ENCODE measurements at regions not wholly inside any gene's neighbourhood (a gene's known extent, or its start where the extent isn't known, plus 50 kb on each side); places are given as distances from the start of the nearest gene placed in this dataset.

GRCh38 chr2:220669324-220669723 is 902.8 kb downstream of the EPHA4 start:
- no peak for DNase-seq

- DNase-seq = no peak
Observed at GRCh38 chr2:220670511-220670910, 901.6 kb downstream of the EPHA4 start.

GRCh38 chr2:220673151-220673874 is 898.8 kb downstream of the EPHA4 start:
- DNase-seq = no peak

- DNase-seq = no peak
Observed at GRCh38 chr2:220674033-220674432, 898.1 kb downstream of the EPHA4 start.

GRCh38 chr2:220676695-220677094 is 895.4 kb downstream of the EPHA4 start:
- no peak for DNase-seq

GRCh38 chr2:220678943-220679342 is 893.2 kb downstream of the EPHA4 start:
- no peak for DNase-seq

- no peak for DNase-seq
Observed at GRCh38 chr2:220682616-220683015, 889.5 kb downstream of the EPHA4 start.

GRCh38 chr2:220684099-220684498 is 888.0 kb downstream of the EPHA4 start:
- no peak for DNase-seq

- peak; percentile 73 for DNase-seq
Observed at GRCh38 chr2:220687231-220687843, 884.8 kb downstream of the EPHA4 start.

- no peak for DNase-seq
Observed at GRCh38 chr2:220695397-220696279, 876.5 kb downstream of the EPHA4 start.

- no peak for DNase-seq
Observed at GRCh38 chr2:220696280-220696669, 875.8 kb downstream of the EPHA4 start.

GRCh38 chr2:220697011-220697410 is 875.1 kb downstream of the EPHA4 start:
- no peak for DNase-seq

GRCh38 chr2:220701115-220701514 is 871.0 kb downstream of the EPHA4 start:
- no peak for DNase-seq

- DNase-seq = no peak
Observed at GRCh38 chr2:220703279-220703678, 868.8 kb downstream of the EPHA4 start.

- DNase-seq = no peak
Observed at GRCh38 chr2:220704081-220704480, 868.0 kb downstream of the EPHA4 start.

GRCh38 chr2:220704810-220705209 is 867.3 kb downstream of the EPHA4 start:
- no peak for DNase-seq

GRCh38 chr2:220705678-220706077 is 866.4 kb downstream of the EPHA4 start:
- DNase-seq = no peak

- no peak for DNase-seq
Observed at GRCh38 chr2:220707261-220707660, 864.8 kb downstream of the EPHA4 start.

GRCh38 chr2:220708366-220708765 is 863.7 kb downstream of the EPHA4 start:
- no peak for DNase-seq

GRCh38 chr2:220717283-220717682 is 854.8 kb downstream of the EPHA4 start:
- DNase-seq = no peak

GRCh38 chr2:220736778-220737177 is 835.3 kb downstream of the EPHA4 start:
- DNase-seq = no peak

- no peak for DNase-seq
Observed at GRCh38 chr2:220743203-220743602, 828.9 kb downstream of the EPHA4 start.

- DNase-seq = no peak
Observed at GRCh38 chr2:220744861-220745260, 827.2 kb downstream of the EPHA4 start.

GRCh38 chr2:220745682-220746081 is 826.4 kb downstream of the EPHA4 start:
- no peak for DNase-seq
